ENCODE measurements at regions not wholly inside any gene's neighbourhood (a gene's known extent, or its start where the extent isn't known, plus 50 kb on each side); places are given as distances from the start of the nearest gene placed in this dataset.

GRCh38 chr12:13304924-13305323 is 108.4 kb downstream of the EMP1 start:
- TF ChIP-seq CTCF (IDR thresholded peaks at IDR 0.05) (no peak), EP300 (IDR thresholded peaks at IDR 0.05) (no peak), NPAS2 (CRISPR knock-in tag; IDR thresholded peaks at IDR 0.05; ENCODE audit: borderline replicate concordance) (no peak), POLR2A (IDR thresholded peaks at IDR 0.05; ENCODE audit: low read length) (no peak)

Measured in A549 (cell line).